Neutrophil (primary cell): ENCODE measurements at regions not wholly inside any gene's neighbourhood (a gene's known extent, or its start where the extent isn't known, plus 50 kb on each side); places are given as distances from the start of the nearest gene placed in this dataset.

Source experiments
- H3K27ac ChIP-seq: fragments of 200-600 bp; sonication (generic); 2 replicates; pipeline ENCODE4 v1.5.1; 2016; ENCODE audit warnings: mild to moderate bottlenecking, moderate library complexity
- H3K27me3 ChIP-seq: fragments of 200-600 bp; sonication (generic); 2 replicates; pipeline ENCODE4 v1.6.0; 2016; ENCODE audit warnings: mild to moderate bottlenecking
- H3K36me3 ChIP-seq: fragments of 200-600 bp; sonication (generic); 2 replicates; pipeline ENCODE4 v1.5.1; 2017
- H3K4me1 ChIP-seq, 2 experiments: fragments of 200-600 bp in 1 of 2; sonication (generic) in 1 of 2; 1 replicate in 1 of 2; 2 replicates in 1 of 2; pipeline versions ENCODE4 v1.5.1 to v1.6.1; 2013 to 2016; ENCODE audit warnings: low read depth in 1 of 2, low read length in 1 of 2, mild to moderate bottlenecking in 1 of 2, moderate library complexity in 1 of 2; ENCODE audit not compliant: control insufficient read depth in 1 of 2, insufficient read depth in 1 of 2
- H3K4me3 ChIP-seq, 2 experiments: fragments of 200-600 bp in 1 of 2; sonication (generic) in 1 of 2; 1 replicate in 1 of 2; 2 replicates in 1 of 2; pipeline ENCODE4 v1.5.1; 2013 to 2016; ENCODE audit warnings: low read depth in 1 of 2, low read length in 1 of 2, mild to moderate bottlenecking in 1 of 2, moderate library complexity in 1 of 2
- H3K9me3 ChIP-seq: fragments of 200-600 bp; sonication (generic); 2 replicates; pipeline ENCODE4 v1.5.1; 2016
- CTCF ChIP-seq: fragments of 200-600 bp; sonication (generic); IDR thresholded peaks from 2 replicates; pipeline ENCODE4 v1.5.1; 2016; ENCODE audit warnings: antibody characterized with exemption

- no peaks in the 10 kb centered on the region for H3K4me1 ChIP-seq
- TF ChIP-seq CTCF = no peak
- H3K9me3 ChIP-seq = no peaks in the 10 kb centered on the region
- no peak overlapping the region for H3K27ac ChIP-seq
- no peak overlapping the region for H3K4me3 ChIP-seq
- no peaks in the 10 kb centered on the region for H3K27me3 ChIP-seq
- H3K36me3 ChIP-seq = no peaks in the 10 kb centered on the region
Observed at GRCh38 chr4:57324673-57325307, 214.6 kb upstream of the IGFBP7 start.

GRCh38 chr4:57320849-57321248 is 210.7 kb upstream of the IGFBP7 start:
- no peaks in the 10 kb centered on the region for H3K27me3 ChIP-seq
- H3K4me1 ChIP-seq = no peaks in the 10 kb centered on the region
- H3K27ac ChIP-seq = no peak overlapping the region
- no peak for TF ChIP-seq CTCF
- no peaks in the 10 kb centered on the region for H3K36me3 ChIP-seq
- H3K9me3 ChIP-seq = no peaks in the 10 kb centered on the region
- no peak overlapping the region for H3K4me3 ChIP-seq

DNA sequence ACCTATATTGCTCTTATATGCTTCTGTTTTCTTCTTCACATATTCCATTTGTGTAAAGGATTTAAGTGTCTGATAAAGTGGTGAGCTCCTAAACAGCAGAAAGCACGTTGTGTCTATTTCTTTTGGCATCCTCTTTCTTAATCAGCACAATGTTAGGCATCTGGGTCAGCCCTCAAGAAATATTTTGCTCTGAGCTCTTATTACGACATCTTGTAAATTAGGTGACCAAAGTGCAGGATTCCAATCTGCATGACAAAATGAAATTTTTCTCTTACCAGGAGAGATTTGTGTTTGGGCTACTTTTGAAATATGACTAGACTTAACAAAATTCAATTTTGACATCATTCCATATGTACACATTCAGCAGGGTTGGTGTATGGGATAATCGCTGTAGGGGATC is 210.0 kb upstream of the IGFBP7 start:
- Histone ChIP-seq H3K27me3 (no peaks in the 10 kb centered on the region), H3K4me1 (no peaks in the 10 kb centered on the region), H3K27ac (no peak overlapping the region), H3K9me3 (no peaks in the 10 kb centered on the region), H3K4me3 (no peak overlapping the region), H3K36me3 (no peaks in the 10 kb centered on the region)
- no peak for TF ChIP-seq CTCF

DNA sequence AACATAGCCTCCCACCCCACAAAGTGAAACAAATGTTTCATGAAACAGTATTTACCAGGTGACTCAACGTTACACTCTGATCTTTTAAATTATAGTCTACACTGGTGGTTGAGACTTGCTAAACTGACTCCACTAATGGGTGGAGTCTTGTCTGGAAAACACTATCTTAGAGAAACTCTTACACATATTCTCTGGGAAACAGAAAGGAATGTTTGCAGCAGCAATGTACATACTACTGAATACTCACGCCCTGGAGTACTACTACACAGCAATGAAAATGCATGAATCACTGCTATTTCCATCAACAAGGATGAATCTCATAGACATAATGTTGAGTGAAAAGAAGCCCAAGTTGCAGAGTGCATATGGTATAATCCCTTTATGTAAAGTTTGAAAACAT is 208.5 kb upstream of the IGFBP7 start:
- H3K9me3 ChIP-seq = no peaks in the 10 kb centered on the region
- H3K4me1 ChIP-seq = no peaks in the 10 kb centered on the region
- TF ChIP-seq CTCF = no peak
- H3K27ac ChIP-seq = no peak overlapping the region
- no peaks in the 10 kb centered on the region for H3K27me3 ChIP-seq
- no peak overlapping the region for H3K4me3 ChIP-seq
- H3K36me3 ChIP-seq = no peaks in the 10 kb centered on the region

- H3K36me3 ChIP-seq = no peaks in the 10 kb centered on the region
Observed at GRCh38 chr4:57314636-57315035, 204.5 kb upstream of the IGFBP7 start.

More at GRCh38 chr4:57314636-57315035, 204.5 kb upstream of the IGFBP7 start:
- Histone ChIP-seq H3K4me3 (no peak overlapping the region), H3K27me3 (no peaks in the 10 kb centered on the region), H3K9me3 (no peaks in the 10 kb centered on the region), H3K27ac (no peak overlapping the region), H3K4me1 (no peaks in the 10 kb centered on the region)
- TF ChIP-seq CTCF = no peak
